ENCODE measurements at regions not wholly inside any gene's neighbourhood (a gene's known extent, or its start where the extent isn't known, plus 50 kb on each side); places are given as distances from the start of the nearest gene placed in this dataset.

DNA sequence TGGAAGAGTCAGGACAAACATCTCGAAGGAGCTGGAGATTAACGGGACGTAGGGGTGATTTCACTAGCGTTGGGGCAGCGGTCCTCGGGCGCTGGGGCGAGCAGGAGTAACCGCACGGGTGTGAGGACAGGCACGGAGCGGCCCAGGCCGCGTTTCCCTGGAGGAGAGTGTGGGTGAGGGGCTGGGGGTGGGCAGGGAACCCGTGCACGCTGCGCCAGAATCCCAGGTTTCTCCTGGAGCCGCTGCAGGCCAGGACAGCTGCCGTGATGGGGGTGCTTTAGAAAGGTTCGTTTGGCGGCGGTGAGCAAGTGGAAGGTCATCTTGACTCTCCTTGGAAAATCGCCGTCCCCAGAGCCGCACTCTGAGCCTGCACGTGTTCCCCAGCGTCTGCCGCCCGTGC is 290.2 kb upstream of the IRX1 start:
- Histone ChIP-seq H3K36me3 (no peaks in the 10 kb centered on the region), H3K27ac (no peak overlapping the region), H3K4me3 (no peak overlapping the region), H3K9me3 (no peaks in the 10 kb centered on the region), H3K4me1 (no peaks in the 10 kb centered on the region), H3K27me3 (no peaks in the 10 kb centered on the region)
- DNase-seq = no peak
- intact Hi-C loops (cut with DNase I) = no loop called here
- WGBS, 2 donors = 87 to 89% methylated on average over 29 of the region's 29 CpGs
- no peak for TF ChIP-seq POLR2A (IDR thresholded peaks at IDR 0.05)
- no peak for TF ChIP-seq EP300 (IDR thresholded peaks at IDR 0.05)
- TF ChIP-seq POLR2AphosphoS5 (IDR thresholded peaks at IDR 0.05) = no peak
- TF ChIP-seq, protein P1, sequence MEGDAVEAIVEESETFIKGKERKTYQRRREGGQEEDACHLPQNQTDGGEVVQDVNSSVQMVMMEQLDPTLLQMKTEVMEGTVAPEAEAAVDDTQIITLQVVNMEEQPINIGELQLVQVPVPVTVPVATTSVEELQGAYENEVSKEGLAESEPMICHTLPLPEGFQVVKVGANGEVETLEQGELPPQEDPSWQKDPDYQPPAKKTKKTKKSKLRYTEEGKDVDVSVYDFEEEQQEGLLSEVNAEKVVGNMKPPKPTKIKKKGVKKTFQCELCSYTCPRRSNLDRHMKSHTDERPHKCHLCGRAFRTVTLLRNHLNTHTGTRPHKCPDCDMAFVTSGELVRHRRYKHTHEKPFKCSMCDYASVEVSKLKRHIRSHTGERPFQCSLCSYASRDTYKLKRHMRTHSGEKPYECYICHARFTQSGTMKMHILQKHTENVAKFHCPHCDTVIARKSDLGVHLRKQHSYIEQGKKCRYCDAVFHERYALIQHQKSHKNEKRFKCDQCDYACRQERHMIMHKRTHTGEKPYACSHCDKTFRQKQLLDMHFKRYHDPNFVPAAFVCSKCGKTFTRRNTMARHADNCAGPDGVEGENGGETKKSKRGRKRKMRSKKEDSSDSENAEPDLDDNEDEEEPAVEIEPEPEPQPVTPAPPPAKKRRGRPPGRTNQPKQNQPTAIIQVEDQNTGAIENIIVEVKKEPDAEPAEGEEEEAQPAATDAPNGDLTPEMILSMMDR (IDR thresholded peaks at IDR 0.05) = no peak

DNA sequence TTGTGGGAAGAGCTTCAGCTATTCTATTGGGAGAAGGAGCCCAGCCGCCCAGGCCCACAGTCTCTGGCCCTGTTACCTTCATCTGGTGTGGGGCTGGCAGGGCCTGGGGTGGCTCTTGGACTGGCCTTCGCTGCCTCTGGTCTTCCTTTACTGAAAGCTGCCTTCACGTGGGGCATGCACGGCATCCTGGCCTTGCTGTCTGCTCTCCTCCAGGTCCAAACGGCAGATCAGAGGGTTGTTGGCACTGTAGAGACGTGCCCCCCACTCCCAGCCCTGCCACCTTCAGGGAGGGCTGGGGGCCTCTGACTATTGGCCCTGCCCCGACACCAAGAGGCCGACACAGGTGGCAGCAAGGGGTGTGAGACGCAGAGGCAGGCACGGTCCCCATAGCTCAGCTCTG is 291.3 kb upstream of the IRX1 start:
- Histone ChIP-seq H3K4me1 (no peaks in the 10 kb centered on the region), H3K36me3 (no peaks in the 10 kb centered on the region), H3K27ac (no peak overlapping the region), H3K9me3 (no peaks in the 10 kb centered on the region), H3K4me3 (no peak overlapping the region), H3K27me3 (peaks cover 0 to 4% (median 0%) of the 10 kb centered on the region in 3 donors)
- no peak for DNase-seq
- WGBS, 2 donors = 82 to 84% methylated on average over 10 of the region's 10 CpGs
- intact Hi-C loops (cut with DNase I) = no loop called here
- no peak for TF ChIP-seq POLR2AphosphoS5 (IDR thresholded peaks at IDR 0.05)
- TF ChIP-seq, protein P1 (IDR thresholded peaks at IDR 0.05) = no peak
- TF ChIP-seq POLR2A (IDR thresholded peaks at IDR 0.05) = no peak
- TF ChIP-seq EP300 (IDR thresholded peaks at IDR 0.05) = no peak

- Histone ChIP-seq H3K9me3 (no peaks in the 10 kb centered on the region), H3K36me3 (no peaks in the 10 kb centered on the region), H3K4me3 (no peak overlapping the region), H3K27me3 (peaks cover 0 to 4% (median 0%) of the 10 kb centered on the region in 3 donors), H3K27ac (no peak overlapping the region), H3K4me1 (no peaks in the 10 kb centered on the region)
- no peak for DNase-seq
- WGBS, 2 donors = 48 to 62% methylated on average over 3 of the region's 3 CpGs
- TF ChIP-seq, protein P1 (IDR thresholded peaks at IDR 0.05) = no peak
- TF ChIP-seq EP300 (IDR thresholded peaks at IDR 0.05) (no peak), POLR2A (IDR thresholded peaks at IDR 0.05) (no peak), POLR2AphosphoS5 (IDR thresholded peaks at IDR 0.05) (no peak)
- intact Hi-C loops (cut with DNase I) = no loop called here
Observed at GRCh38 chr5:3303777-3304176, 291.9 kb upstream of the IRX1 start.

DNA sequence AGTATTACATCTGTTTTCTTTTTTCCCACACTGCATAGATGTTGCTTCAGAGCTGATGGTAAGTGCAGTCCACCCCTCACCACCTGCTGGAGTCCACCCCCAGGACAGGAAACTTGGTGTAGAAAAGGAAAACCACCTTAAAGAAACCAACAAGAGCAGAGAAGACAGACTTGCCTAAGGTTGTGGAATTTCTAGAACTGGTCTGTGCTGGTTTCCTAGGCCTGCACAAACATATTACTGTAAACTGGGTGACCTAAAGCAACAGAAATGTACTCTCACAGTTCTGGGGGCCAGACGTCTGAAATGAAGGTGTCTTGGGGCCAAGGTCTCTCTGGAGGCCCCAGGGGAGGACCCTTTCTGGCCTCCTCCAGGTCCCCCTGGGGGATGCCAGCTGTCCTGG is 293.4 kb upstream of the IRX1 start:
- Histone ChIP-seq H3K4me1 (no peaks in the 10 kb centered on the region), H3K27me3 (peaks cover 0 to 4% (median 0%) of the 10 kb centered on the region in 3 donors), H3K4me3 (no peak overlapping the region), H3K9me3 (no peaks in the 10 kb centered on the region), H3K27ac (no peak overlapping the region), H3K36me3 (no peaks in the 10 kb centered on the region)
- DNase-seq = no peak
- WGBS, 2 donors = 16 to 34% methylated on average over 1 of the region's 1 CpG
- TF ChIP-seq EP300 (IDR thresholded peaks at IDR 0.05) = no peak
- TF ChIP-seq POLR2A (IDR thresholded peaks at IDR 0.05) = no peak
- TF ChIP-seq POLR2AphosphoS5 (IDR thresholded peaks at IDR 0.05) = no peak
- TF ChIP-seq, protein P1 (IDR thresholded peaks at IDR 0.05) = no peak
- intact Hi-C loops (cut with DNase I) = no loop called here

GRCh38 chr5:3301306-3301705 is 294.3 kb upstream of the IRX1 start:
- Histone ChIP-seq H3K36me3 (no peaks in the 10 kb centered on the region), H3K4me3 (no peak overlapping the region), H3K27ac (no peak overlapping the region), H3K9me3 (no peaks in the 10 kb centered on the region), H3K4me1 (no peaks in the 10 kb centered on the region), H3K27me3 (peaks cover 0 to 4% (median 0%) of the 10 kb centered on the region in 3 donors)
- TF ChIP-seq EP300 (IDR thresholded peaks at IDR 0.05) = no peak
- TF ChIP-seq, protein P1 (IDR thresholded peaks at IDR 0.05) = no peak
- no peak for TF ChIP-seq POLR2A (IDR thresholded peaks at IDR 0.05)
- no peak for TF ChIP-seq POLR2AphosphoS5 (IDR thresholded peaks at IDR 0.05)
- intact Hi-C loops (cut with DNase I) = no loop called here
- WGBS, 2 donors = 38 to 41% methylated on average over 10 of the region's 10 CpGs
- DNase-seq = no peak

Data from sigmoid colon (tissue), 6 donors.